HEK293 (cell line): ENCODE measurements at regions not wholly inside any gene's neighbourhood (a gene's known extent, or its start where the extent isn't known, plus 50 kb on each side); places are given as distances from the start of the nearest gene placed in this dataset.
A peak's percentile ranks its signal among the peaks of the same experiment; 100 is the strongest.

ENCODE experiments used
- CTCF ChIA-PET: fragments of 350-600 bp; formaldehyde crosslinking; extraction: SDS; loops from one replicate; lab custom pipeline; 2021; ENCODE audit warnings: antibody characterized with exemption; lab: Yijun Ruan, JAX
- POLR2A ChIA-PET: fragments of 300-600 bp; formaldehyde crosslinking; extraction: SDS; loops from one replicate; lab custom pipeline; 2020; ENCODE audit warnings: antibody characterized with exemption, inconsistent platforms; lab: Yijun Ruan, JAX
- H3K27ac ChIP-seq: fragments of 200-500 bp; sonication (Bioruptor generic); 2 replicates; pipeline ENCODE4 v1.5.1; 2014; ENCODE audit warnings: low read depth, low read length, control low read depth, inconsistent platforms; ENCODE audit errors: extremely low read depth
- H3K36me3 ChIP-seq, 2 experiments: fragments of 200-500 bp in 1 of 2; sonication (Bioruptor generic) in 1 of 2; 1 replicate in 1 of 2; 2 replicates in 1 of 2; pipeline ENCODE4 v1.5.1; 2014 to 2017; ENCODE audit warnings: inconsistent platforms in 2 of 2, low read length in 2 of 2; ENCODE audit not compliant: control insufficient read depth in 2 of 2, insufficient read depth in 1 of 2
- H3K4me1 ChIP-seq: fragments of 200-500 bp; sonication (Bioruptor generic); 2 replicates; pipeline ENCODE4 v1.5.1; 2014; ENCODE audit warnings: mild to moderate bottlenecking, low read length, inconsistent platforms; ENCODE audit not compliant: control insufficient read depth, insufficient read depth
- H3K4me3 ChIP-seq: 2 replicates; pipeline ENCODE4 v1.5.1; 2011; ENCODE audit warnings: low read depth, mild to moderate bottlenecking, control low read depth, low read length, moderate library complexity
- H3K9me3 ChIP-seq: fragments of 200-500 bp; sonication (Bioruptor generic); 2 replicates; pipeline ENCODE4 v1.5.1; 2014; ENCODE audit warnings: low read depth, low read length, inconsistent platforms; ENCODE audit not compliant: control insufficient read depth, insufficient read depth
- ATF2 ChIP-seq: fragments of 450-650 bp; formaldehyde crosslinking; IDR thresholded peaks from 2 replicates; pipeline ENCODE4 v1.5.1; 2016; ENCODE audit warnings: missing biosample characterization, missing genetic modification characterization, low read depth
- ELK4 ChIP-seq: IDR thresholded peaks from 2 replicates; pipeline ENCODE4 v1.6.1; 2011; ENCODE audit warnings: mild to moderate bottlenecking, low read depth, low read length, borderline replicate concordance
- GLIS1 ChIP-seq: fragments of 450-650 bp; formaldehyde crosslinking; IDR thresholded peaks from 2 replicates; pipeline ENCODE4 v1.5.1; 2016; ENCODE audit warnings: missing biosample characterization, missing genetic modification characterization
- KLF16 ChIP-seq: fragments of 450-650 bp; formaldehyde crosslinking; IDR thresholded peaks from 2 replicates; pipeline ENCODE4 v1.5.1; 2017; ENCODE audit warnings: missing biosample characterization, missing genetic modification characterization
- KLF8 ChIP-seq: fragments of 450-650 bp; formaldehyde crosslinking; IDR thresholded peaks from 2 replicates; pipeline ENCODE4 v1.5.1; 2016; ENCODE audit warnings: missing biosample characterization, missing genetic modification characterization
- PATZ1 ChIP-seq: fragments of 450-650 bp; formaldehyde crosslinking; IDR thresholded peaks from 2 replicates; pipeline ENCODE4 v1.5.1; 2016; ENCODE audit warnings: missing biosample characterization, missing genetic modification characterization
- ZBTB20 ChIP-seq: fragments of 450-650 bp; formaldehyde crosslinking; IDR thresholded peaks from 2 replicates; pipeline ENCODE4 v1.5.1; 2016; ENCODE audit warnings: missing biosample characterization, missing genetic modification characterization
- ZBTB48 ChIP-seq: fragments of 450-650 bp; formaldehyde crosslinking; IDR thresholded peaks from 2 replicates; pipeline ENCODE4 v1.5.1; 2016; ENCODE audit warnings: missing biosample characterization, missing genetic modification characterization
- ZBTB8A ChIP-seq: fragments of 450-650 bp; formaldehyde crosslinking; IDR thresholded peaks from 2 replicates; pipeline ENCODE4 v1.5.1; 2016; ENCODE audit warnings: missing biosample characterization, missing genetic modification characterization
- ZIC2 ChIP-seq: fragments of 450-650 bp; formaldehyde crosslinking; IDR thresholded peaks from 2 replicates; pipeline ENCODE4 v1.5.1; 2016; ENCODE audit warnings: missing biosample characterization, missing genetic modification characterization
- ZNF311 ChIP-seq: fragments of 450-650 bp; formaldehyde crosslinking; IDR thresholded peaks from 2 replicates; pipeline ENCODE4 v1.5.1; 2017; ENCODE audit warnings: missing biosample characterization, missing genetic modification characterization, borderline replicate concordance
- ZNF335 ChIP-seq: fragments of 450-650 bp; formaldehyde crosslinking; conservative IDR thresholded peaks from 2 replicates; pipeline ENCODE4 v1.5.1; 2016; ENCODE audit warnings: missing biosample characterization, missing genetic modification characterization
- ZNF423 ChIP-seq: fragments of 450-650 bp; formaldehyde crosslinking; IDR thresholded peaks from 2 replicates; pipeline ENCODE4 v1.5.1; 2016; ENCODE audit warnings: missing biosample characterization, missing genetic modification characterization
- ZNF48 ChIP-seq: fragments of 450-650 bp; formaldehyde crosslinking; IDR thresholded peaks from 2 replicates; pipeline ENCODE4 v1.5.1; 2016; ENCODE audit warnings: missing biosample characterization, missing genetic modification characterization
- ZNF501 ChIP-seq: fragments of 450-650 bp; formaldehyde crosslinking; IDR thresholded peaks from 2 replicates; pipeline ENCODE4 v1.5.1; 2016; ENCODE audit warnings: missing biosample characterization, missing genetic modification characterization
- ZNF621 ChIP-seq: fragments of 450-650 bp; formaldehyde crosslinking; IDR thresholded peaks from 2 replicates; pipeline ENCODE4 v1.5.1; 2017; ENCODE audit warnings: missing biosample characterization, missing genetic modification characterization
- ZNF645 ChIP-seq: fragments of 450-650 bp; formaldehyde crosslinking; IDR thresholded peaks from 2 replicates; pipeline ENCODE4; 2016; ENCODE audit warnings: missing biosample characterization, missing genetic modification characterization
- ZNF747 ChIP-seq: fragments of 450-650 bp; formaldehyde crosslinking; IDR thresholded peaks from 2 replicates; pipeline ENCODE4 v1.5.1; 2016; ENCODE audit warnings: missing biosample characterization, missing genetic modification characterization

GRCh38 chr3:55294557-55294956, 192.5 kb downstream of the WNT5A start:
- ChIA-PET POLR2A (no interaction called here), CTCF (no interaction called here)
- no peak overlapping the region for H3K27ac ChIP-seq
- no peak for TF ChIP-seq ZNF501 (tag by site-specific recombination)
- no peak for TF ChIP-seq ZNF747
- TF ChIP-seq ZNF48 (tag by site-specific recombination): no peak
- no peak for TF ChIP-seq KLF8
- no peak for TF ChIP-seq PATZ1 (tag by site-specific recombination)
- no peak for TF ChIP-seq ELK4
- H3K9me3 ChIP-seq: no peaks in the 10 kb centered on the region
- H3K4me3 ChIP-seq: no peak overlapping the region
- H3K4me1 ChIP-seq: peaks cover 3% of the 10 kb centered on the region
- no peaks in the 10 kb centered on the region for H3K36me3 ChIP-seq

- H3K36me3 ChIP-seq: no peaks in the 10 kb centered on the region
Measured at GRCh38 chr3:55292360-55292759, 194.7 kb downstream of the WNT5A start.

More at GRCh38 chr3:55292360-55292759, 194.7 kb downstream of the WNT5A start:
- Histone ChIP-seq H3K4me3 (no peak overlapping the region), H3K4me1 (peaks cover 3% of the 10 kb centered on the region), H3K27ac (no peak overlapping the region), H3K9me3 (no peaks in the 10 kb centered on the region)
- no peak for TF ChIP-seq ZBTB48 (tag by site-specific recombination)
- TF ChIP-seq ZNF311 (tag by site-specific recombination): no peak
- peak; percentile 68 for TF ChIP-seq ZIC2 (tag by site-specific recombination)
- peak; percentile 56; the same call in 1 of the 2 replicates for TF ChIP-seq ZNF423 (tag by site-specific recombination)
- TF ChIP-seq PATZ1 (tag by site-specific recombination): no peak
- TF ChIP-seq ZBTB8A: peak; percentile 24; the same call in 1 of the 2 replicates
- TF ChIP-seq ZNF645: no peak
- peak; percentile 27; the same call in 1 of the 2 replicates for TF ChIP-seq ZNF335 (tag by site-specific recombination)
- TF ChIP-seq ZNF621: no peak
- TF ChIP-seq GLIS1 (tag by site-specific recombination): peak; percentile 67
- no peak for TF ChIP-seq KLF16 (tag by site-specific recombination)
- 0 out of 2 replicates have a peak, but pooled peaks have one; percentile 52 for TF ChIP-seq ZBTB20
- TF ChIP-seq ATF2: no peak
- CTCF ChIA-PET: no interaction called here
- POLR2A ChIA-PET: no interaction called here
